NCI-H748 treated with DMSO at 0.1 percent for 48 hours (cell line): ENCODE measurements at regions not wholly inside any gene's neighbourhood (a gene's known extent, or its start where the extent isn't known, plus 50 kb on each side); places are given as distances from the start of the nearest gene placed in this dataset.

Experiments used
- DNase-seq: peaks from one replicate; lab custom pipeline; 2025; lab: John Stamatoyannopoulos, UW

GRCh38 chr20:6228302-6228843 is 105.5 kb upstream of the FERMT1 start:
- DNase-seq: no peak

GRCh38 chr20:6213311-6213710 is 90.5 kb upstream of the FERMT1 start:
- DNase-seq: no peak

- DNase-seq: no peak
Observed at GRCh38 chr20:6212903-6213302, 90.1 kb upstream of the FERMT1 start.

GRCh38 chr20:6209093-6209492 is 86.3 kb upstream of the FERMT1 start:
- DNase-seq: no peak

GRCh38 chr20:6200092-6200491 is 77.3 kb upstream of the FERMT1 start:
- DNase-seq: peak; percentile 16

GRCh38 chr20:6185268-6185667 is 62.4 kb upstream of the FERMT1 start:
- DNase-seq: peak; percentile 43

- no peak for DNase-seq
Observed at GRCh38 chr20:6184086-6184485, 61.3 kb upstream of the FERMT1 start.

- DNase-seq: no peak
Observed at GRCh38 chr20:6180531-6180930, 57.7 kb upstream of the FERMT1 start.

GRCh38 chr20:6178537-6178936 is 55.7 kb upstream of the FERMT1 start:
- peak; percentile 73 for DNase-seq

GRCh38 chr20:6173481-6173880 is 50.7 kb upstream of the FERMT1 start:
- DNase-seq: no peak
